Neuronal stem cell (in vitro differentiated cells): ENCODE measurements at regions not wholly inside any gene's neighbourhood (a gene's known extent, or its start where the extent isn't known, plus 50 kb on each side); places are given as distances from the start of the nearest gene placed in this dataset.

Source experiments
- DNase-seq: peaks from one replicate; pipeline ENCODE4 v3.0.0-alpha.2; 2013; ENCODE audit warnings: low spot score
- H2AFZ ChIP-seq: one replicate; pipeline ENCODE4 v1.6.1; 2013; ENCODE audit warnings: mild to moderate bottlenecking, low read length, inconsistent platforms
- H2AK5ac ChIP-seq: 2 replicates; pipeline ENCODE4 v1.6.1; 2013; ENCODE audit warnings: low read depth, mild to moderate bottlenecking, inconsistent platforms, low read length, moderate library complexity, mixed read lengths
- H2BK120ac ChIP-seq: 2 replicates; pipeline ENCODE4 v1.6.1; 2013; ENCODE audit warnings: low read depth, mild to moderate bottlenecking, inconsistent platforms, low read length, moderate library complexity, mixed read lengths
- H2BK12ac ChIP-seq: one replicate; pipeline ENCODE4 v1.6.1; 2013; ENCODE audit warnings: low read length, inconsistent platforms
- H2BK15ac ChIP-seq: 2 replicates; pipeline ENCODE4 v1.6.1; 2013; ENCODE audit warnings: mild to moderate bottlenecking, low read length, inconsistent platforms, mixed read lengths
- H2BK5ac ChIP-seq: one replicate; pipeline ENCODE4 v1.6.1; 2013; ENCODE audit warnings: inconsistent platforms, mild to moderate bottlenecking, low read length, moderate library complexity
- H3K14ac ChIP-seq: one replicate; pipeline ENCODE4 v1.6.1; 2013; ENCODE audit warnings: low read length, inconsistent platforms
- H3K18ac ChIP-seq: 2 replicates; pipeline ENCODE4 v1.6.1; 2013; ENCODE audit warnings: low read length, inconsistent platforms
- H3K23ac ChIP-seq: 2 replicates; pipeline ENCODE4 v1.6.1; 2013; ENCODE audit warnings: low read depth, mild to moderate bottlenecking, mixed read lengths, low read length, inconsistent platforms; ENCODE audit not compliant: poor library complexity
- H3K27ac ChIP-seq: replicated peaks from 3 replicates; pipeline ENCODE4 v1.5.1; 2013; ENCODE audit warnings: low read length, inconsistent platforms
- H3K27me3 ChIP-seq, 3 experiments: 2 replicates each; pipeline ENCODE4 v1.6.1; 2013; ENCODE audit warnings: low read length in 3 of 3, mild to moderate bottlenecking in 2 of 3, inconsistent platforms in 1 of 3, low read depth in 1 of 3, mixed read lengths in 1 of 3, moderate library complexity in 1 of 3; ENCODE audit not compliant: control insufficient read depth in 3 of 3, insufficient read depth in 3 of 3
- H3K36me3 ChIP-seq, 2 donors: replicated peaks in 1 of 2; 2 replicates each; pipeline ENCODE4 v1.6.1; 2013; ENCODE audit warnings: low read length in 2 of 2; ENCODE audit not compliant: control insufficient read depth in 2 of 2, insufficient read depth in 2 of 2
- H3K4ac ChIP-seq: 2 replicates; pipeline ENCODE4 v1.6.1; 2013; ENCODE audit warnings: inconsistent platforms, mild to moderate bottlenecking, low read length, moderate library complexity
- H3K4me1 ChIP-seq, 2 donors: 1 replicate in 1 of 2; 2 replicates in 1 of 2; pipeline ENCODE4 v1.6.1; 2013; ENCODE audit warnings: low read length in 2 of 2, low read depth in 1 of 2; ENCODE audit not compliant: control insufficient read depth in 2 of 2, insufficient read depth in 1 of 2
- H3K4me2 ChIP-seq: one replicate; pipeline ENCODE4 v1.6.1; 2013; ENCODE audit warnings: mild to moderate bottlenecking, low read length, inconsistent platforms; ENCODE audit not compliant: insufficient read depth, poor library complexity, severe bottlenecking
- H3K4me3 ChIP-seq, 2 donors: 2 replicates each; pipeline ENCODE4 v1.5.1; 2013; ENCODE audit warnings: low read length in 2 of 2, mild to moderate bottlenecking in 2 of 2, inconsistent platforms in 1 of 2, moderate library complexity in 1 of 2
- H3K79me1 ChIP-seq: one replicate; pipeline ENCODE4 v1.6.1; 2013; ENCODE audit warnings: low read depth, mild to moderate bottlenecking, inconsistent platforms, low read length, moderate library complexity
- H3K9ac ChIP-seq: one replicate; pipeline ENCODE4 v1.6.1; 2013; ENCODE audit warnings: mild to moderate bottlenecking, low read depth, low read length, inconsistent platforms; ENCODE audit not compliant: poor library complexity
- H3K9me3 ChIP-seq, 2 donors: replicated peaks in 1 of 2; 2 replicates each; pipeline versions ENCODE3 to v1.6.1; 2013; ENCODE audit warnings: low read length in 2 of 2, mild to moderate bottlenecking in 2 of 2, inconsistent platforms in 1 of 2, low read depth in 1 of 2, mixed read lengths in 1 of 2, moderate library complexity in 1 of 2; ENCODE audit not compliant: control insufficient read depth in 2 of 2, insufficient read depth in 1 of 2
- H4K8ac ChIP-seq: one replicate; pipeline ENCODE4 v1.6.1; 2013; ENCODE audit warnings: low read depth, mild to moderate bottlenecking, inconsistent platforms, low read length, moderate library complexity
- H4K91ac ChIP-seq: one replicate; pipeline ENCODE4 v1.6.1; 2013; ENCODE audit warnings: low read length, low read depth, mild to moderate bottlenecking, inconsistent platforms; ENCODE audit not compliant: poor library complexity
- WGBS, 2 donors: extraction: QIAGEN DNeasy Blood & Tissue Kit; methylation state at CpG; one replicate each; pipeline ENCODE4 v1.1.7; 2013; ENCODE audit warnings: missing lambda C conversion rate in 2 of 2, mixed read lengths in 1 of 2; ENCODE audit not compliant: insufficient read length in 2 of 2, insufficient replicate concordance in 1 of 2; ENCODE audit errors: extremely low coverage in 2 of 2; 5-methylcytosine and 5-hydroxymethylcytosine counted together

- no peak overlapping the region for H2BK12ac ChIP-seq
- H3K23ac ChIP-seq, result no peak overlapping the region
- H3K4me1 ChIP-seq, result peaks cover 0 to 4% of the 10 kb centered on the region in 2 donors
- H3K4ac ChIP-seq, result no peak overlapping the region
- no peak overlapping the region for H3K4me2 ChIP-seq
- H2BK120ac ChIP-seq, result no peak overlapping the region
- H3K9ac ChIP-seq, result no peak overlapping the region
- H3K4me3 ChIP-seq, result no peak overlapping the region
- H3K27me3 ChIP-seq, result no peaks in the 10 kb centered on the region
- H3K27ac ChIP-seq, result no peak overlapping the region
- no peak overlapping the region for H4K91ac ChIP-seq
- H4K8ac ChIP-seq, result no peak overlapping the region
- no peak overlapping the region for H2BK5ac ChIP-seq
- H2BK15ac ChIP-seq, result no peak overlapping the region
- H3K9me3 ChIP-seq, result no peaks in the 10 kb centered on the region
- no peak overlapping the region for H2AFZ ChIP-seq
- H3K14ac ChIP-seq, result no peak overlapping the region
- no peaks in the 10 kb centered on the region for H3K36me3 ChIP-seq
- no peak overlapping the region for H2AK5ac ChIP-seq
- WGBS, 2 donors, result no CpG with 5 or more reads among the region's 1 CpG
- no peak for DNase-seq
- H3K18ac ChIP-seq, result no peak overlapping the region
- no peaks in the 10 kb centered on the region for H3K79me1 ChIP-seq
Measured at GRCh38 chr2:181330286-181330685, 126.9 kb upstream of the ITGA4 start.

GRCh38 chr2:181332044-181332605, 125.1 kb upstream of the ITGA4 start:
- H3K4me2 ChIP-seq, result no peak overlapping the region
- H3K23ac ChIP-seq, result no peak overlapping the region
- H2BK120ac ChIP-seq, result no peak overlapping the region
- no peak overlapping the region for H3K27ac ChIP-seq
- no peak overlapping the region for H3K14ac ChIP-seq
- no peak overlapping the region for H2BK5ac ChIP-seq
- WGBS, 2 donors, result no CpG with 5 or more reads among the region's 3 CpGs
- no peak overlapping the region for H2AK5ac ChIP-seq
- no peak overlapping the region for H3K18ac ChIP-seq
- no peaks in the 10 kb centered on the region for H3K27me3 ChIP-seq
- H3K9ac ChIP-seq, result no peak overlapping the region
- H4K8ac ChIP-seq, result no peak overlapping the region
- no peaks in the 10 kb centered on the region for H3K36me3 ChIP-seq
- H3K4me3 ChIP-seq, result no peak overlapping the region
- no peak overlapping the region for H2AFZ ChIP-seq
- H4K91ac ChIP-seq, result no peak overlapping the region
- DNase-seq, result no peak
- no peaks in the 10 kb centered on the region for H3K4me1 ChIP-seq
- no peak overlapping the region for H2BK12ac ChIP-seq
- H3K79me1 ChIP-seq, result no peaks in the 10 kb centered on the region
- no peak overlapping the region for H2BK15ac ChIP-seq
- no peaks in the 10 kb centered on the region for H3K9me3 ChIP-seq
- no peak overlapping the region for H3K4ac ChIP-seq

GRCh38 chr2:181334158-181334826, 122.9 kb upstream of the ITGA4 start:
- Histone ChIP-seq H3K4me1 (no peaks in the 10 kb centered on the region), H3K36me3 (no peaks in the 10 kb centered on the region)

GRCh38 chr2:181340891-181341290, 116.3 kb upstream of the ITGA4 start:
- H3K4me1 ChIP-seq, result no peaks in the 10 kb centered on the region
- H2BK120ac ChIP-seq, result no peak overlapping the region
- no CpG with 5 or more reads among the region's 1 CpG for WGBS, 2 donors
- H3K79me1 ChIP-seq, result no peaks in the 10 kb centered on the region
- no peaks in the 10 kb centered on the region for H3K36me3 ChIP-seq
- H3K9me3 ChIP-seq, result no peaks in the 10 kb centered on the region
- H4K91ac ChIP-seq, result no peak overlapping the region
- no peak overlapping the region for H3K9ac ChIP-seq
- no peak overlapping the region for H3K14ac ChIP-seq
- H2AFZ ChIP-seq, result no peak overlapping the region
- no peak for DNase-seq
- H3K27me3 ChIP-seq, result no peaks in the 10 kb centered on the region
- no peak overlapping the region for H2BK15ac ChIP-seq
- no peak overlapping the region for H4K8ac ChIP-seq
- no peak overlapping the region for H3K23ac ChIP-seq
- H3K4ac ChIP-seq, result no peak overlapping the region
- H3K18ac ChIP-seq, result no peak overlapping the region
- no peak overlapping the region for H2AK5ac ChIP-seq
- H3K4me3 ChIP-seq, result no peak overlapping the region
- H3K27ac ChIP-seq, result no peak overlapping the region
- no peak overlapping the region for H3K4me2 ChIP-seq
- no peak overlapping the region for H2BK12ac ChIP-seq
- no peak overlapping the region for H2BK5ac ChIP-seq

More at GRCh38 chr2:181334158-181334826, 122.9 kb upstream of the ITGA4 start:
- no peak for DNase-seq
- no peak overlapping the region for H3K23ac ChIP-seq
- no peak overlapping the region for H2BK5ac ChIP-seq
- no CpG with 5 or more reads among the region's 4 CpGs for WGBS, 2 donors
- no peak overlapping the region for H4K91ac ChIP-seq
- H3K79me1 ChIP-seq, result no peaks in the 10 kb centered on the region
- no peaks in the 10 kb centered on the region for H3K27me3 ChIP-seq
- no peak overlapping the region for H2BK120ac ChIP-seq
- H3K18ac ChIP-seq, result no peak overlapping the region
- H3K4me2 ChIP-seq, result no peak overlapping the region
- H2BK15ac ChIP-seq, result no peak overlapping the region
- no peak overlapping the region for H4K8ac ChIP-seq
- no peak overlapping the region for H3K9ac ChIP-seq
- no peak overlapping the region for H3K27ac ChIP-seq
- no peak overlapping the region for H2BK12ac ChIP-seq
- H3K14ac ChIP-seq, result no peak overlapping the region
- no peaks in the 10 kb centered on the region for H3K9me3 ChIP-seq
- H2AFZ ChIP-seq, result no peak overlapping the region
- H3K4me3 ChIP-seq, result no peak overlapping the region
- H2AK5ac ChIP-seq, result no peak overlapping the region
- H3K4ac ChIP-seq, result no peak overlapping the region
